GM19463 (cell line): ENCODE measurements at regions not wholly inside any gene's neighbourhood (a gene's known extent, or its start where the extent isn't known, plus 50 kb on each side); places are given as distances from the start of the nearest gene placed in this dataset.
"Not testable (repeated sequence)": the region's sequence is repeated elsewhere in the genome, so short reads cannot be mapped to it uniquely, and the experiment has no call there.

Experiments
- ATAC-seq: cut with Tn5 transposase; IDR thresholded peaks from one replicate; pipeline ENCODE4 v1.9.1; 2021; ENCODE audit warnings: mild to moderate bottlenecking, moderate library complexity; ENCODE audit not compliant: unreplicated experiment

DNA sequence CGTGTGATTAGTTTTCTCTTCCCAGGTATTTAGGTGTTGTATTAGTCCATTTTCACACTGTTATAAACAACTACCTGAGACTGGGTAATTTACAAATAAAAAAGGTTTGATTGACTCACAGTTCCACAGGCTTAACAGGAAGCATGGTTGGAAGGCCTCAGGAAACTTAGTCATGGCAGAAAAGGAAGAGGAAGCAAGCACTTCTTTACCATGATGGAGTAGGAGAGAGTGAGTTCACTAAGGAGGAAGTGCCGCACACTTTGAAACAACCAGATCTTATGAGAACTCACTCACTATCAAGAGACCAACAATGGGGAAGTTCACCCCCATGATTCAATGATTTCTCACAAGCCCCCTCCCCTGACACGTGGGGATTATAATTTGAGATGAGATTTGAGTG, 1343.7 kb upstream of the GOT2 start:
- ATAC-seq: no peak

DNA sequence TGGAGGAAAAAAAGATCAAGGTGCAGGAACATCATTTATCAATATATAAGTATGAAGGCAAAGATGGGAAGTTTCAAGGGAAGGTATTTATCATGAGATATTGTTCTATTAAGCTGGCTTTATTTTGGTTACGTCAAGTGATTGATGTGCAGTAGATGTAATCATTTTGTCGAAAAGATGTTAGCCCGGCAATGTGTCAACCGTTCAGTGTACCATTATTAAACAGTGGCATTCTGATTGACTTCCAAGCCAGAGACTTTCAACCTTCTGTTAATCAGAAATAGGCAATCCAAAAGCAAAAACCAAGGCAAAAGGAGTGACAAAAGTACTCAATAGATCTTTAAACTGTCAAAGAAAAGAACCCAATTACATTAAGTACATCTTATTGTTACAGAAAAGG, 1340.3 kb upstream of the GOT2 start:
- no peak for ATAC-seq

DNA sequence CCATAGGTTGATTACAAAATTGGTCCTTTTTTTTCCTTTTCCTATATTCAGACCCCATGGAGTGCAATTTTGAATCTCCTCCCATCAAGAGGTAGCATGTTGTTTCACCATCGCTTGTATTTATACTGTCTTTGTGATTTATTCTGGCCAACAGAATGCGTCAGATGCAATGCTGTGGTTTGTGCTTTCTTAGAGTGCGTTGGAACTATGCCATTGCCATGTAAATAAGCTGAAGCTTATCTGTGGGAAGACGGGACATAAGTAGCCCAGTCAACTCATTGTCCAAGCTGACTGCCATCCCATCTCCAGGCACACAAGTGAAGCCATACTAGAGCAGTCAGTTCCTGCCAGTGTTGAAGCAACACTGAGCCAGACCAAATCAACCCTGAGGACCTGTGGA, 1339.3 kb upstream of the GOT2 start:
- ATAC-seq: no peak

DNA sequence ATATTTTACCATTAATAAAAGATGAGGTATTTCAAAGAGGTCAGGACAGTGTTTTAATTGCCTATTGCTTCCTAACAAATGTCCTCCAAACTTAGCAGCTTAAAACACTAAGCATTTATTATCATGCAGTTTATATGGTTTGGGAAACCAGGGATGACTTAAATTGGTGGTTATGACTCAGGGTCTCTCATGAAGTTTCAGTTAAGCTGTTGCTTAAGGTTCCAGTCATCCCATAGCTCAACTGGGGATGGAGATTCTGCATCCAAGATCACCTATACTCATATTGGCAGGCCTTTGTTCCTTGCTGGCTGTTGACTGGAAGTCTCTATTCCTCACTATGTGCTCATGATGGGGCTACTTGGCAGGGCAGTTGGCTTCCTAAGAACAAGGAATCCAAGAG, 1329.9 kb upstream of the GOT2 start:
- ATAC-seq: no peak

DNA sequence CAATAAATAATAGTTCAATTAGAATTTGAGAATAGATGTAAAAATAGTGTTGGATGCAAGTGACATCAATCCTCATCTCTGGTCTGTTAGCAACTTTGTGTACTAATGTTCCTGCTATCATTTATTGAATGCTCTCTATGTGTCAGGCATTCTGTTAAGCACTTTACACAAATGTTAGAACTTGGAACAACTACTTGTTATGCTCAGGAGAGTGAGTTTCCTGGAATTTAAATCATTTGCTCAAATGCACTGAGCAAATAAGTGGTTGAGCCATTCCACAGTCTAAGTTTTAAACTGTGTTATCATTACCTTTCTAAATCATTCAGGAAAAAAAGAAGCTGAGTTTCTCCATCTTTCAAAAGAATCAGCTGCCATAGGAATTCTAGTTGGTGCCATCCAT, 1327.3 kb upstream of the GOT2 start:
- ATAC-seq: no peak

DNA sequence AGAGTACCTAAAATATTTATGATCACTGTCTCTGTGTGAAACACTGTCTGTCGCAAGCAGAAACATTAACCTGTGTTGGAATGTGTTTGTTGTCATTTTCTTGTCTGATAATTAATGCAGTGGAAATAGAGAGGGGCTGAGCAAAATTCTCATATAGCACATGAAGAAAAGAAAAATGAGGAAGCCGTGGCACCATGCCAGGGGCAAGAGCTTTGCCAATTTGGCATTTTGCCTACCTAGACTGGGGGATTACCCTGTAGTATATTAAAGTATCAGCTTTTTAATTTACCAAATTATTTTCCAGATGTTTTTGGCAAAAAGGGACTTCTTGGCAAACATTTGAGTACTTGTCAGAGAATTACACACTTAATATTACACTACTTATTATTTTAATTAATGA, 1326.6 kb upstream of the GOT2 start:
- no peak for ATAC-seq

DNA sequence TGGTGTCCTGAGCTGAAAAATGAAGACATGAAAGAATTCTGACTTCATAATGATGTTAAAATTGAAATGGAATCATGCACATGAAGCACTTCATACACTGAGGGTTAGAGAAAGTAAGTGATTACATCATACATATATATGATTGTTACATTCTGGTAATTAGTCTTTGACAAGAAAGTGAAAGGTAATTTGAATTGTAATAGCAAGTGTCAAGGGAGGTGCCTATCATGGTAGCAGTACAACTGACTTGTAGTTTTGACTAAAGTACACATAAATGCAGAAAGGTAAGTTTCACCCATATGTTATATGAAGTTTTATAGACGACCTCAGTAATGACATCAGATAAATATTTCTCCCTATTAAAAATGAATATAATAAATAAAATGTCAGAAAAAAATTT, 1325.0 kb upstream of the GOT2 start:
- no peak for ATAC-seq

DNA sequence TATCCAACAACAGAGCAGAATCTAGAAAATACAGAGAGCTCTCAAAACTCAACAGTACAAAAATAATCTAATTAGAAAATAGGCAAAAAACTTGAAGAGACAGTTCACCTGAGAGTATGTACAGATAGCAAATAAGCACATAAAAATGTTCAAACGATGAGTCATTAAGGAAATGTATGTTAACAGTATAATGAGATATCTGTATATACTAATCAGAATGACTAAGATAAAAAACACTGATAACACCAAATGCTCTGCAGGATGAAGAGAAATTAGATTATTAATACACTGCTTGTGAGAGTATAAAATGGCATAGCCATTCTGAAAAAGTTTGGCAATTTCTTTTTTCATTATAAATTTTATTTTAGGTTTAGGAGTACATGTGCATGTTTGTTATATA, 1307.6 kb upstream of the GOT2 start:
- ATAC-seq: no peak

DNA sequence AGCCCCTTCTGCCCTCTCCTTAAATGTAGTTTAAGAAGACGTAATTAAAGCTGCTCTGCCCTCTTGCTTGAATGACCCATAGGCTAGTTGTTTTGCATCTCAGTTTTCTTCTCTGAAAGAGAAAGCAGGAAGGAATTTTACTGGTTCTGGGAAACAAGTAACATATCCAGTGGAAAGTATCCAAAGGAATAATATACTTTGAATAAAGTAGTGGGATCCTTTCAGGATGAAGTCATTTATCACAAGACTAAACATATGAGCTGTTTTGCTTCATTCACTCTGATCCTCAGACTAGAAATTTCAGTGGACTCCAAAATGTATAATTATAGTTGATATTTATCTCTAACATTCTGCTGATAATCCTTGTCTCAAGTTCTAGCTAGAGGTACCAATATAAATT, 1297.6 kb upstream of the GOT2 start:
- no peak for ATAC-seq

DNA sequence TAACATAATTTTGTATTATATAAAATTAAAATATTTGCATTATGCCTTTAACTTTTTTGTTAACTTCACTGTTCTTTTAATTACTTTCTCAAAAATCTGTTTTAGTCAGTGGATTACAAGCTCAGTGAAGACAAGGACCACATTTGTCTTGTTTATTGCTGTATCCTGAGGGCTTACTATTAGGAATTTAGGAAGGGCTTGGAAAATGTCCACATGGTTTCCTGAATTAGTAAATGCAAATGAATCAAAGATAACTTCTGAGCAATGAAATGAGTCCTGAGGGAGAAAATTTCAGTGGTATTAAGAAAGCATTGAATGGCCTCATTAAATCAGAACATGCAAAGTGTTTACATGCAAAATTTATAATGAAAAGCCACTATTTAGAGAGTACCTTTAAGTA, 1293.2 kb upstream of the GOT2 start:
- ATAC-seq: no peak

DNA sequence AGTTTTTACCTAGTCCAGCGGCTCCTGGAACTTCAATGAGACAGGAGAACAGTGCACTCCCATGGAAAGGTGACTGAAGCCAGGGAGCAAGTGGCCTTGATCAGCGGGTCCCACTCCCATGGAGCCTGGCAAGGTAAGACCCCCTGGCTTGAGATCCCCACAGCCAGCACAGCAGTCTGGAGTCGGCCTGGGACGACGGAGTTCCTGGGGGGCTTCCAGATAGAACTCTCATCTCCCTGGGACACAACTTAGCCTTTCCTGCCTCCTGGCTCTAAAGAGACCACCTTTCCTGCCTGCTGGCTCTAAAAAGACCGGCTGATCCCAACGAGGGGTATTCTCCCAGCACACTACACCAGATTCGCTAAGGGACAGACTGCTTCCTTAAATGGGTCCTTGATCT, 1279.0 kb upstream of the GOT2 start:
- ATAC-seq: no peak

DNA sequence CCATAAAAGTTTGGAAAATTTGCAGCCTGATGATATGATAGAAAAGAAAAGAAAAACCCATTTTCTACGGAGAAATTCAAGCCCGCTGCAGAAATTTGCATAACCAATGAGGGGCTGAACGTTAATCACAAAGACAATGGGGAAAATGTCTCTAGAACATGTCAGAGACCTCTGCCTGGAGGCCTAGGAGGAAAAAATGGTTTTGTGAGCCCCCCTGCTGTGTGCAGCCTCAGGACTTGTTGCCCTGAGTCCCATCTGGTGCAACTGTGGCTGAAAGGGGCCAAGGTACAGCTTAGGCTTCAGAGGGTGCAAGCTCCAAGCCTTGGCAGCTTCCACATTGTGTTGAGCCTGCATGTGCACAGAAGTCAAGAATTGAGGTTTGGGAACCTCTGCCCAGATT, 1267.4 kb upstream of the GOT2 start:
- ATAC-seq: no peak

DNA sequence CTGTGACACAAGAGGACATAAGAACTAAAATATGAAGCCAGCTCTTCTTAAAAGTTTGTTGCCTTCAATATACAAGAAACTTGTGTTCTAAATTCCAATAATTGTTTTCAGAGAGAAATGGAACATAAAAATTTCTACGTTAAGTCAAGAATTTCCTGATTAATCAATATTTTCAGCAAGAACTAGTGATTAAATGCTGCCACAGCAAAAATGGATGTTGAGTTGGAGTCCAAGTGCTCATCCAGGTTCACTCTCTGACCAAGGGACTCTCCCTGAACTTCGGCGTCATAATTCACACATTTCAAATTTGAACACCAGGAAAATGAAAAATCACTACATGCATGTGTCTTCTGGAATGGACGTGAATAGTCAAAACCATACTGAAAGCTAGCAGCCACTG, 1263.6 kb upstream of the GOT2 start:
- no peak for ATAC-seq

DNA sequence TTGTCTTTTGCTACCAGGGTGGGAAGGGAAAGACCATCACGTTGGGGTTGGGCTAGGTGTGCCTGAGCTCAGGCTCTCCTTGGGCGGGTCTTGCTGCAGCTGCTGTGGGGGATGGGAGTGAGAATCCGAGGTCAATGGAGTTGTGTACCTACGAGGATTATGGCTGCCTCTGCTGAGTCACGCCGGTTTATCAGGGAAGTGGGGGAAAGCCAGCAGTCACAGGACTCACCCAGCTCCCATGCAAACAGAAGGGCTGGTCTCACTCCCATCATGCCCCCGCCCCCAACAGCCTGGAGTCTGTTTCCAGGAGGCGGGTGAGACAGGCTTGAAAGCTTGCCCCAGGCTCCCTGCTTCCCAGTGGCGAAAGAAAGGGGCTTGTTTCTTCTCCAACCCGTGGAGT, 1259.0 kb upstream of the GOT2 start:
- ATAC-seq: no peak

DNA sequence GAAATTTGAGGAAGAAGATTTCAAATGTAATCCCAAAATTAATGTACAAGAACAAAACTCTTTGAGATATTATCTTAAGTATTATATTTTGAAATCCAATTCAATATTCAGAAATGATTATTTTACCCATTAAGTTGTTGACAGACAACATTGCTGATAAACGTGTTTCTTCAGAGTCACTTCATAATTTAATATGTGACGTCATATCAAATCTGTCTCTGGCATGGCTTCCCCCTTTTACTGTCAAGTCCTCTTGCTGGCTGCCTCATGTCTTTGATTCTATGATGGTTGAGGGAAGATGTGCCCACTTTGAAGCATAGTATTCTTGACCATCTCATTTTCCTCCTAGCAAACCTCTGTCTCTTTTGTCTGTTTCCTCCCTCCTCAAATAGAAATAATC, 1257.1 kb upstream of the GOT2 start:
- ATAC-seq: no peak

DNA sequence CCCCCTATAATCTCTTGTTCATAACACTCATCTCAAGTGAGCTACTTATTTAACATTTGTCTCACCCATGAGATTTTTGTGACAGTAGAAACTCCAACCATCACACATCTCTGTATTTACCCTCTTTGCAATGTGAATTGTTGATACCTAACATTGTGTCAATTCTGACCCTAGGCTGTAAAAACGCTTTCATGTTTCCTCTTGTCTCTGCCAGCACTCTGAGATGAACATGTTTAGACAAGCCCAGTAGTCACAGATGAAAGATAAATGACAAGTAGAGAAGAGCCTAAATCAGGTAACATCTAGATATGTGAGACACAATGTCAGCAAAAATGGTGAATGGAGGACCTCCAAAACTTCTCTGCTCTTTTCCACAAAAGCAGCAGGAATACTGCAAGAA, 1254.5 kb upstream of the GOT2 start:
- ATAC-seq: no peak

DNA sequence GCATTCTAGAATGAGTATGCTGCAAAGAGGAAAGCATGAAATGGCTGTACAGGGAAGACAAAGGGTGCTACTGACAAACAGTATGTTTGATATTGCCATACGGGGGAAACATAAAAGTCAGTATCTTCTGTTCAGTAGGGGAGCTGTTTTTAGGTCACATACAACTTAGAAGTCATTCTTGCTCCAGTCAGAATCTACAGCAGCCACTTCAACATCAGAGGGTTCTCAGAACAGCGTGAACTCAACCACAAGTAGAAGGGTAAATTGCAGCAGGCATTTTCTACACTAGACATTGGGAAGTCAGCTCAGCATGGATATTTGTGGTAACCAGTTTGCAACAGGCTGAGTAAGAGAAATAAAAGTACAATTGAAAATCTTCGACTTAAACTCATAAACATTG, 1241.8 kb upstream of the GOT2 start:
- ATAC-seq: no peak

DNA sequence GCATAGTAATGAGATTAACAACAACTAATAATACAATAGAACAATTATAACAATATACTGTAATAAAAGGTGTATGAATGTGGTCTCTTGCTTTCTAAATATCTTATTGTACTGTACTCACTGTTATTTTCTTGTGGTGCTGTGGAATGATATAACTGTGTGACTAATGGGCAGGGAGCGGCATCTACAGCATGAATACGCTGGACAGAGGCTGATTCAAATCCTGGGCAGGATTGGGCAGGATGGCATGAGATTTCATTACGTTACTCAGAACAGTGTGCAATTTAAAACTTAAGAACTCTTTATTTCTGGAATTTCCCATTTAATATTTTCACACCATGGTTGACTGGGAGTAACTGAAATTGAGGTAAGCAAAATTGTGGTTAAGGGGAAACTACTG, 1239.8 kb upstream of the GOT2 start:
- ATAC-seq: no peak

DNA sequence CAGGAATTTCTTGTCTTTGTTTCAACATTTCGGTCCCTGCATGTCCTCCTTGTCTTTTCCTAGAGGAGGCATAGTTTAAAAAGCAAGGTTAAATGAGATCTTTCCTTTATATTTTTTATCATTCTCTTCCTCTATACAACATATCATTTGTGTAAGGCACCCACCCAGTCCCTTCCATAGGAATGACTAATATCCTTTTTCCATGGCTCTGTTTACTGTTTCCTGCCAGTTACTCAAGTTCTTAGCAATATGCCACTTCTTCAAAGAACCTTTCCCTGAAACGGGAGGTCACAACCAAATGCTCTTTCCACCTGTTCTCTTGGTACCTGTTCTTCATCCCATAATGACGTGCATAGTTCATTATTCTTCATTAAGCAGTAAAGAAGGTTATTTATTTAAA, 1237.1 kb upstream of the GOT2 start:
- ATAC-seq: no peak

DNA sequence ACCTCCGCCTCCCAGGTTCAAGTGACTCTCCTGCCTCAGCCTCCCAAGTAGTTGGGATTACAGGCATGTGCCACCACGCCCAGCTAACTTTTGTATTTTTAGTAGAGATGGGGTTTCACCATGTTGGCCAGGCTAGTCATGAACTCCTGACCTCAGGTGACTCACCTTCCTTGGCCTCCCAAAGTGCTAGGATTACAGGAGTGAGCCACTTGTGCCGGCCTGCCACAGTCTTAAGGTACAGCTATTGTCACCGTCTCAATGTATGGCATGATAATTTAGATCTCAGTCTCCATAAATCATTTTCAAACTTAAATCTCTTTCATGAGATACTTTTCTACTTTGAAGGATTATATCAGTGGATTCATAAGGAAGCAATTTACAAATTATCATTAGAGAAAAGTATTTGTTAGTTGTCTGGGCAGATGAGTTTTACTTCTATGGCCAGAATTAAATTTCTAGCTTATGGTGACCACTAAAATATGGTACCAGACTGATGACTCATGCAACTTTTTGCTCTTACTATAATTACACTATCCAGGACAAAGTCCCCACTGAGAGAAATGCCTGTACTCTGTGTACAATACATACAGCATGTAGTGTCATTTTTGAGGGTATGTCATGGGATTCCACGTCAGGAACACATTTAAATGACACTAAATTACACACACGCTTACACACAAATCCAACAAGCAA, 1230.3 kb upstream of the GOT2 start:
- ATAC-seq: no peak

DNA sequence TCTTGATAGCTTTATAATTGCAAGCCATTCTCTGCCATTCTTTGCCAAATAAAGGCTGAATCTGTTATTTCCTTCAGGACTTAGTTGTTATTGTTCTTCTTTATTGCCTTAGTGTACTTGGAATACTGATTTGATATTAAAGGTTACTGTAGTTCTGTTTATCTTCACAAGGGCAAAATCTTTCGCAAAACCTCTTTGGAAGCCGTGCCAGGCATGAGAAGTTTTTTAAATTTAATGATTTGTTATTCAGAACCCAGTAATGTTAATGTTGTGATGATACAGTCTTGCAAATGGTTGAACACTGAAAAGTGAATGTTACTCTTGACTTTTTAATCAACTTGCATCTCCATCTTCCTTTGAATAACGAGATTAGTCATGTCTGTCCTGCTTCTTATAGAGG, 1225.2 kb upstream of the GOT2 start:
- no peak for ATAC-seq

DNA sequence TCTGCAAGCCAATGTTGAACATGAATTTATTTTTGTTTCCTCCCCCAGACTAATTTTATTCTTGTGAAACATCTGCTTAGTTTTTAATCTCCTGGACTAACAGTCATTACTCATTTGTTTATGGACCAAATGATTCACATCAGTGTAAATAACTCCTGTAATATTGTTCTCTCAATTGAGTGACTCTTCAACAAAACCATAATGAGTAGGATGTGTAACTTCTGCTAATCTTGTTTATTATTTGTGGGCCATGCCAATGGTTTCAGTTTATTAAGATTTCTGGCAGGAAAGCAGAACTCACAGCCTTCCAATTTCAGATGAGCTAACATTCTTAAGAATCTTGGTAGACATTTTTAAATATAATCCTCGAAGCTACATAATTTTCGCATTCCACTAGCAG, 1216.3 kb upstream of the GOT2 start:
- no peak for ATAC-seq

DNA sequence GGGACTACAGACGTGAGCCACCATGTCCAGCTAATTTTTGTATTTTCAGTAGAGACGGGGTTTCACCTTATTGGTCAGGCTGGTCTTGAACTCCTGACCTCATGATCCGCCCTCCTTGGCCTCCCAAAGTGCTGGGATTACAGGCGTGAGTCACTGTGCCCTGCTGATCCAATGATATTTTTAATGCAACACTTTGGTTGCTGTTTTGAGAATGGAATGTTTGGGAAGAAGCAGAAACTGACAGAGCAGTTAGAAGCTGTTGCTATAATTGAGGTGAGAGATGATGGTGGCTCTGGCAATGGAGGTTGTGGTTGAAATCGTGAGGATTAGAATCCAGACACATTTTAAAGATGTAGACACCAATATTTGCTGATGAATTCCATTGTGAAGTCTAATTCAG, 1209.9 kb upstream of the GOT2 start:
- ATAC-seq: not testable (repeated sequence)

DNA sequence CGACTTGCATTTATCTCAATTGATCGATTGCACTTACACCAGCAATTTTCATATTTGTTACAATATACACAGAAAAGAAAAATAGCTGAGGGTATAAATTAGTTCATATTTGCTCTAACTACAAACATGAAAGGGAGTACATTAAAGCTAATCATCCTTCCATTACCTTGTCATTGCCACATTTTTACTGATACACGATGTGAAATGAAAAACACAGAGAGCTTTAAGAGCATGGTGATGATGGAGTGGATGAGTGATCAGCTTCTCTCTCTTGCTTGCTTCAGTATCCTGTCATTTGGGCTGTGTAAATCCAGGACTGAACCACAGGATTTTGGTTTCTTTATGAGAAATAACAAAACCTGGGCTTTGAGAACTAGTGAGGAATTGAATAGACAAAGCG, 1207.5 kb upstream of the GOT2 start:
- no peak for ATAC-seq
